Brain microvascular endothelial cell (primary cell): ENCODE measurements at regions not wholly inside any gene's neighbourhood (a gene's known extent, or its start where the extent isn't known, plus 50 kb on each side); places are given as distances from the start of the nearest gene placed in this dataset.
"Not testable (repeated sequence)": the region's sequence is repeated elsewhere in the genome, so short reads cannot be mapped to it uniquely, and the experiment has no call there.

ENCODE experiments used
- DNase-seq: peaks from one replicate; pipeline ENCODE4 v3.0.0-alpha.2; 2020
- H3K27ac ChIP-seq: fragments of 250-450 bp; sonication (Bioruptor Pico); 2 replicates; pipeline ENCODE4 v1.5.1; 2020; ENCODE audit warnings: mild to moderate bottlenecking, moderate library complexity
- H3K27me3 ChIP-seq: fragments of 250-450 bp; sonication (Bioruptor Pico); replicated peaks from 2 replicates; pipeline ENCODE4 v1.5.1; 2020; ENCODE audit warnings: mild to moderate bottlenecking
- H3K36me3 ChIP-seq: fragments of 250-450 bp; sonication (Bioruptor Pico); replicated peaks from 2 replicates; pipeline ENCODE4 v1.5.1; 2020; ENCODE audit warnings: mild to moderate bottlenecking
- H3K4me3 ChIP-seq: 2 replicates; pipeline ENCODE4 v1.5.1; 2011; ENCODE audit warnings: low read depth, mild to moderate bottlenecking, control low read depth, low read length, moderate library complexity
- CTCF ChIP-seq: IDR thresholded peaks from 2 replicates; pipeline ENCODE4 v1.5.1; 2011; ENCODE audit warnings: low read depth, mild to moderate bottlenecking, moderate library complexity, low read length, control low read depth, inconsistent platforms; ENCODE audit errors: missing control alignments
- in situ Hi-C: cut with HindIII; loops from 2 replicates; pipeline ENCODE4 v1.10.0; 2017; ENCODE audit warnings: low sequenced_read_pairs, low pct_ligation_motif_present

GRCh38 chr10:9260690-9261089 lies 1206.2 kb downstream of the GATA3 start:
- Histone ChIP-seq H3K36me3 (no peaks in the 10 kb centered on the region), H3K4me3 (no peak overlapping the region), H3K27ac (no peak overlapping the region), H3K27me3 (no peaks in the 10 kb centered on the region)
- TF ChIP-seq CTCF = no peak
- no peak for DNase-seq
- in situ Hi-C loops = no loop called here

GRCh38 chr10:9262770-9263169 lies 1208.3 kb downstream of the GATA3 start:
- H3K27ac ChIP-seq = no peak overlapping the region
- in situ Hi-C loops = no loop called here
- TF ChIP-seq CTCF = no peak
- H3K36me3 ChIP-seq = no peaks in the 10 kb centered on the region
- DNase-seq = peak; percentile 42
- no peaks in the 10 kb centered on the region for H3K27me3 ChIP-seq
- no peak overlapping the region for H3K4me3 ChIP-seq

- H3K27ac ChIP-seq = no peak overlapping the region
- no peak for DNase-seq
- no peaks in the 10 kb centered on the region for H3K36me3 ChIP-seq
- H3K4me3 ChIP-seq = no peak overlapping the region
- in situ Hi-C loops = no loop called here
- H3K27me3 ChIP-seq = no peaks in the 10 kb centered on the region
- TF ChIP-seq CTCF = no peak
Observed at GRCh38 chr10:9268176-9268575, 1213.7 kb downstream of the GATA3 start.

- H3K4me3 ChIP-seq, H3K27ac ChIP-seq, H3K36me3 ChIP-seq, H3K27me3 ChIP-seq, in situ Hi-C loops, DNase-seq: not testable (repeated sequence)
Observed at GRCh38 chr10:9273126-9273833, 1218.8 kb downstream of the GATA3 start.

GRCh38 chr10:9274206-9274755 lies 1219.8 kb downstream of the GATA3 start:
- TF ChIP-seq CTCF = no peak
- H3K36me3 ChIP-seq = no peaks in the 10 kb centered on the region
- H3K27ac ChIP-seq = no peak overlapping the region
- no peaks in the 10 kb centered on the region for H3K27me3 ChIP-seq
- in situ Hi-C loops = no loop called here
- H3K4me3 ChIP-seq = no peak overlapping the region
- DNase-seq = no peak

GRCh38 chr10:9275861-9276260 lies 1221.4 kb downstream of the GATA3 start:
- Histone ChIP-seq H3K4me3 (no peak overlapping the region), H3K27me3 (no peaks in the 10 kb centered on the region), H3K36me3 (no peaks in the 10 kb centered on the region), H3K27ac (no peak overlapping the region)
- in situ Hi-C loops = no loop called here
- no peak for TF ChIP-seq CTCF
- DNase-seq = no peak
